GM18519 (cell line): ENCODE measurements at regions not wholly inside any gene's neighbourhood (a gene's known extent, or its start where the extent isn't known, plus 50 kb on each side); places are given as distances from the start of the nearest gene placed in this dataset.
"Not testable (repeated sequence)": the region's sequence is repeated elsewhere in the genome, so short reads cannot be mapped to it uniquely, and the experiment has no call there.

Experiments
- ATAC-seq: cut with Tn5 transposase; IDR thresholded peaks from one replicate; pipeline ENCODE4 v1.9.1; 2021; ENCODE audit warnings: mild to moderate bottlenecking, moderate library complexity; ENCODE audit not compliant: unreplicated experiment, low FRiP score

- no peak for ATAC-seq
These were observed 682.6 kb downstream of the ZBBX start for GRCh38 chr3:166697495-166697894.

- no peak for ATAC-seq
These were observed 684.0 kb downstream of the ZBBX start for GRCh38 chr3:166696103-166696502.

- no peak for ATAC-seq
These were observed 691.4 kb downstream of the ZBBX start for GRCh38 chr3:166688665-166689064.

DNA sequence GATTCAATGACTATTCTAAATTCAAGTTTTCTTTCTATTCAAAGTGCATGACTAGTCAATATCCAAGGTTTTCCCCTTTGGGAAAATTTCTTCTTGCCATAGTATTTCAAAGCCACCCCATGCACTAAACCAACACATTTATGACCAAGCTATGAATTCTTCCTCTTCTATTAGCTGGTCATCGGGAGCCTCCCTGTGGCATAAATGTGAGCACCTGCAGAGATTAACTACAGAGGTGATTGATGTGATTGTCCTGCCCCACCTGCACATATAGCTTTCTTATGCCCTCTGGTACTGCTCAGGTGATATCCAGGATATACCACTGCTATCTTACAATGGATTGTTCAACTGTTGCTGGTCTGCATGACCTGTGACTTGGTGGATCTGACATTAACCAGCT lies 694.9 kb downstream of the ZBBX start:
- no peak for ATAC-seq

DNA sequence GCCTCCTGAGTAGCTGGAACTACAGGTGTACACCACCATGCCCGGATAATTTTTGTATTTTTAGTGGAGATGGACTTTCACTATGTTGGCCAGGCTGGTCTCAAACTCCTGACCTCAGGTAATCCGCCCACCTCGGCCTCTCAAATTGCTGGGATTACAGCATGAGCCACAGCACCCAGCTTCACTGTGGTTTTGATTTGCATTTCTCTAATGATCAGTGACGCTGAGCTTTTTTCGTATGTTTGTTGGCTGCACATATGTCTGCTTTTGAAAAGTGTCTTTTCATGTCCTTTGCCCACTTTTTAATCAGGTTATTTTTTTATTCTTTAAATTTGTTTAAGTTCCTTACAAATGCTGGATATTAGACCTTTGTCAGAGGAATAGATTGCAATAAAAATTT lies 696.0 kb downstream of the ZBBX start:
- not testable (repeated sequence) for ATAC-seq

DNA sequence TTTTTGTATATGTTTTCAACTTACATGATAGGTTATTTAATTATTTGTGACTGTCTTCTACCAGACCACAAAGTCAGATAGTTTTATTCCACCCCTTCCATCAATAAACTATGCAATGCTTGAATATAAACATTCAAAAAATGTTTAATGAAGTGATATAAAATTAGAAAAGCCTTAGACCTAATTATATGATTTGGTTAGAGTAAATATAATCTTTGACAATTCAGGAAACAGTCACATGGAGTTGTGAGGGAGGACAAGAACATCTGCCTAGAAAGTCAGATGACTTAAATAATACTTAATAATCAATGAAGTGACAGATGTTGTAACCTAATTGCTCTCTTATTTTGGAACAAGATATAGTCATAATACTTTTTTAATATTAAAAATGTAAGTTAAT lies 710.3 kb downstream of the ZBBX start:
- ATAC-seq = no peak

DNA sequence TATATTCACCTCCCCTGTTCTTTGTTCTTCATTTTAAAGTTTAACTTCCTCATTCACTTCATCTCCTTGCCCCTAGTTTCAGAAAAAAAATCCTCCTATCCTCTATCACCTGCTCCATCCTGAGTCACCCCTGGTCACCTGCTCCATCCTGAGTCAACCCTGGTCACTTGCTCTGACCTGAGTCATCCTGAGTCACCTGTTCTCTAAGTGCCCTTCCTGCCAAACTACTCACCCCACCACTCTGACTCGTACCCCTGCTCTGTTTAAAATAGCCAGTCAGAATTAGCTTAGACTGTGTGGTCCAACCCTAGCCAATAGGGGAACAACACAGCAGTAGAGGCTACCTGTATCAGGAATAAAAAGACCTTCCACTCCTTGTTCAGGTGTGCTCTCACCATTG lies 716.9 kb downstream of the ZBBX start:
- ATAC-seq = no peak

DNA sequence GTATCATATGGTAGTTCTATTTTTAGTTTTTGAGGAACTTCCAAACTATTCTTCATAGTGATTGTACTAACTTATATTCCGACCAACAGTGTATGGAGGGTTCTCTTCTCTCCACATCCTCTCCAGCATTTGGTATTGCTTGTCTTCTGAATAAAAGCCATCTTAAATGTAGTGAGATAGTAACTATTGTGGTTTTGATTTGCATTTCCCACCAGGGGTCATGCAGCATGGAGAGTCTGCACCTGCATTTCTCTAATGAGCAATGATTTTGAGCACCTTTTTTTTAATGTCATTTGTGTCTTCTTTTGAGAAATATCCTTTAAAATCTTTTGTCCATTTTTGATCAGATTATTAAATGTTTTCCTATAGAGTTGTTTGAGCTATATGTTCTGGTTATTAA lies 718.5 kb downstream of the ZBBX start:
- ATAC-seq = no peak

DNA sequence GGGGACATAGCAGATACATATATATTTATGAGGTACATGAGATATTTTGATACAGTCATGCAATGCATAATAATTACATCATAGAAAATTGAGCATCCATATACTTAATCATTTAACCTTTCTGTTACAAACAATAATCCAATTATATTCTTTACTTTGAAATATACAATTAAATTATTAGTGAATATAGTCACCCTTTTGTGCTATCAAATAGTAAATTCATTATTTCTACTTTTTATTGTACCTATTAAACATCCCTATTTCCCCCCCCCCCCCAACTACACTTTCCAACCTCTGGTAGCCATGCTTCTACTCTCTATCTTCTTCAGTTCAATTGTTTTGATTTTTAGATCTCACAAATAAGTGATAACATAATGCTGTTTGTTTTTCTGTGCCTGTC lies 719.1 kb downstream of the ZBBX start:
- ATAC-seq = no peak

- ATAC-seq = no peak
These were observed 742.0 kb downstream of the ZBBX start for GRCh38 chr3:166637984-166638530.

GRCh38 chr3:166634091-166634746 lies 745.9 kb downstream of the ZBBX start:
- ATAC-seq = no peak

- no peak for ATAC-seq
These were observed 749.9 kb downstream of the ZBBX start for GRCh38 chr3:166630190-166630589.

- ATAC-seq = no peak
These were observed 766.7 kb downstream of the ZBBX start for GRCh38 chr3:166613365-166613764.

DNA sequence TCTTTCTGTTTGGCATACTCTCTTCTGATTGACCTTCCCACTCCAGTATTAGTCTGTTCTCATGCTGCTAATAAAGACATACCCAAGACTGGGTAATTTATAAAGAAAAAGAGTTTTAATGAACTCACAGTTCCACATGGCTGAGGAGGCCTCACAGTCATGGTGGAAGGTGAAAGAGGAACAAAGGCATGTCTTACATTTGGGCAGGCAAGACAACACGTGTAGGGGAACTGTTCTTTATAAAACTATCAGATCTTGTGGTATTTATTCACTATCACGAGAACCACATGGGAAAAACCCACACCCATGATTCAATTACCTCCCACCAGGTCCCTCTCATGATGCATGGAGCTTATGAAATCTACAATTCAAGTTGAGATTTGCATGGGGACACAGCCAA lies 767.3 kb downstream of the ZBBX start:
- not testable (repeated sequence) for ATAC-seq

GRCh38 chr3:166607933-166608521 lies 770.8 kb upstream of the BCHE start:
- ATAC-seq = no peak

GRCh38 chr3:166606988-166607387 lies 769.8 kb upstream of the BCHE start:
- no peak for ATAC-seq

DNA sequence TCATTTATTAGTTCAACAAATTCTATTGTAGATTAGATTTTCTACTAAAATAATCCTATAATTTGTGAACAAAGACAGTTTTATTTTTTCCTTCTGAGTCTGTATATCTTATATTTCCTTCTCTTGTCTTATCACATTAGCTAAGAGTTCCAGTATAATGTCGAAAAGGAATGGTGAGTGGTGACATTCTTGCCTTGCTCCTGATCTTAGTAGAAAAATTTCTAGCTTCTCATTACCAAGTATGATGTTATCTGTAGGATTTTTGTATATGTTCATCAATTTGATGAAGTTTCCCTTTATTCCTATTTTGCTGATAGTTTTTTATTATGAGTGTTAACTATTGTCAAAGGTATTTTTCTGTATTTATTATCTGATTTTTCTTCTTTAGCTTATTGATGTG lies 756.6 kb upstream of the BCHE start:
- no peak for ATAC-seq

DNA sequence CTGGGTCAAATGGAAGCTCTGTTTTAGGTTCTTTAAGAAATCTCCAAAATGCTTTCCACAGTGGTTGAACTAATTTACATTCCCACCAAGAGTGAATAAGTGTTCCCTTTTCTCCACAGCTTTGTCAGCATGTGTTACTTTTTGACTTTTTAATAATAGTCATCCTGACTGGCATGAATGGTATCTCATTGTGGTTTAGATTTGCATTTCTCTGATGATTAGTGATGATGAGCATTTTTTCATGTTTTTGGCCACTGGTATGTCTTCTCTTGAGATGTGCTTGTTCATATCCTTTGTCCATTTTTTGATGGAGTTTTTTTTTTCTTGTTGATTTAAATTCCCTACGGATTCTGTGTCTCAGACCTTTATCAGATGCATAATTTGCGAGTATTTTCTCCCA lies 745.0 kb upstream of the BCHE start:
- ATAC-seq = no peak

DNA sequence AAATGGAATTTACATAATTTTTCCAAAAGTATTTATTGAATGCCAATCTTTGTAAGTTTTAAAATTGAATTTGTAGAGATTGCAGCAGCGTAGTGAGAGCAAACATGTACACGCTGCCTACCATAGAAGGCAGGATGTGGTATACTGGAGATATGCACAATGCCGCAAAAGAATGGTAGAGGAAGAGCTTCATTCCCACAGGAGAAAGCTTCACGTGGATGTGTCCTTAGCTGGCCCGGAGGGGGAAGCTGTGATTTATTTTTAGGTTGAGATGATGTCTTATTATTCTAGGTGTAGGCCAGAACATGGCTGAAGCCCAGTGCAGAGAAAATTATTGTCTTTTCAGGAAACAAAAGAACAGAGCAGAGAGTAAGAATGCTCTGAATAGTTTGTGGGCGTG lies 743.3 kb upstream of the BCHE start:
- ATAC-seq = no peak

GRCh38 chr3:166575161-166575560 lies 737.9 kb upstream of the BCHE start:
- no peak for ATAC-seq

DNA sequence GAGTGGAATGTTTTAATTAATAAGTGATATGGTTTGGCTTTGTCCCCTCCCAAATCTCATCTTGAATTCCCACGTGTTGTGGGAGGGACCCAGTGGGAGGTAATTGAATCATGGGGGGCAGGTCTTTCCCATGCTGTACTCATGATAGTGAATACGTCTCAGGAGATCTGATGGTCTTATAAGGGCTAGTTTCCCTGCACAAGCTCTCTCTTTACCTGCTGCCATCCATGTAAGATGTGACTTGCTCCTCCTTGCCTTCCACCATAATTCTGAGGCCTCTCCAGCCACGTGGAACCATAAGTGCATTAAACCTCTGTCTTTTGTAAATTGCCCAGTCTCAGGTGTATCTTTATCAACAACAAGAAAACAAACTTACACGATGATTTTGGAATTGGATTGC lies 734.5 kb upstream of the BCHE start:
- ATAC-seq = not testable (repeated sequence)

DNA sequence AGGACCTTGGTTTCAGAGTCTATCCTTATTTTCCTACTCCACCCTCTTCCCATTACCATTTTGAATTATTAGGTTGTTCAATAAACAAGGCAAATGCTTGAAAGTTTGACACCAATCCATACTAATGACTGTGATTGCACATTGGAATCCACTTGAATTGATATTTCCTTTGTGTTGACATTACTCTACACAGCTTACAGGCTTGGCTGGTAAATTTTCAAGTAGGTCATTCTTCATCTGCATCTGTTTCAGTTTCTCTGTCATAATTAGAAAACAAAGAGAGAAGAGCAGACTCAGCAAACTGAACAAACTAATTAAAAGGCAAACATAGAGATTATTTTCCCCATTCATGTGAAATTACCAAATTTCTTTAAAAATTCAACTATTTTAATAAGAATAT lies 732.9 kb upstream of the BCHE start:
- no peak for ATAC-seq
